ENCODE measurements at regions not wholly inside any gene's neighbourhood (a gene's known extent, or its start where the extent isn't known, plus 50 kb on each side); places are given as distances from the start of the nearest gene placed in this dataset.
A peak's percentile ranks its signal among the peaks of the same experiment; 100 is the strongest.

DNA sequence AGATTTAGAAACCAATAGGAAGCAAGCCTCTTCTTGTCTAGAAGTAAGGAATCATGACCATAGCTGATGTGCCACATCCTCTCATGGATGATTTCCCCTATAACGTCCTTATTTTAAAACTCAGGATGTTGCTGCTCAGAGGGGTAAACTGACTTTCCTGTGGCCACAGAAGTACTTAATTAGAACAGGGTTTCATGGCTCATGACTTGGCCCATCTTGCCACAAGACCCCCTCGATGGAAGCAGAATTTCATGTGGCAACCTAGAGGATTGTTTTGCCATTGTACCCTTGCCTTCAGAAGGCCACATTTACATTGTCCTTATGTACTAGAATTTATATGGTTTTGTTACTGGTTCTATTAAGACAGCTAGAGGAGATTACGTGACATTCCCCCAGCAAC is 173.5 kb upstream of the PELI2 start:
- DNase-seq: no peak

DNA sequence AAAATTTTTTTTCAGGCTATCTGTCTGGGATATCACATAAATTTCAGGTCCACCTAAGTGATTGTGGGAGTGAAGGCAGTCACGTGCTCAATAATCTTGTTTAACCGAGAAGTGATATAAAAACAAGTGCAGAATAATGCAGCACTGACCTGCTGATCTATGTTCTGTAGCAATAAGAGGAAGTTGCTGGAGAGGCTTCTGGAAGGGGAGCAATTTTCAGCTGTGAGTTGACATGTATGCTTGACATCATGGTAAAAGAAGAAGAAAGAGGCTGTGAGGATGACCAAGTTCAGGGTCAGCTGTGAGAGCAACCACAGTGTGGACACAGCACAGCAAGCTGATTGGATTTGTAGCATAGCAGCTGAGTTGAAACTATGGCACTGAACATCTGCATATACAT is 172.0 kb upstream of the PELI2 start:
- DNase-seq: no peak

DNA sequence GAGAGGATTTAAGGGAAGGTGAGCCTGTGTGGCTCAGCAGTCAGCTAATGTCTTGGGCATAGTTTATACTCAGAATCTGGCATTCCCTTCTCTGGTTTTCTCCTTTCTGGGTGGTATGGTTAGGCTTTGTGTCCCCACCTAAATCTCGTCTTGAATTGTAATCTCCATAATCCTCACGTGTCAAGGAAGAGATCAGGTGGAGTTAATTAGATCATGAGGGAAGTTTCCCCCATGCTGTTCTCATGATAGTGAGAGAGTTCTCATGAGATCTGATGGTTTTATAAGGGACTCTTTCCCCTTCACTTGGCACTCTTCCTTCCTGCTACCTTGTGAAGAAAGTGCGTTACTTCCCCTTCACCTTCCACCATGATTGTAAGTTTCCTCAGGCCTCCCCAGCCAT is 169.8 kb upstream of the PELI2 start:
- no peak for DNase-seq

DNA sequence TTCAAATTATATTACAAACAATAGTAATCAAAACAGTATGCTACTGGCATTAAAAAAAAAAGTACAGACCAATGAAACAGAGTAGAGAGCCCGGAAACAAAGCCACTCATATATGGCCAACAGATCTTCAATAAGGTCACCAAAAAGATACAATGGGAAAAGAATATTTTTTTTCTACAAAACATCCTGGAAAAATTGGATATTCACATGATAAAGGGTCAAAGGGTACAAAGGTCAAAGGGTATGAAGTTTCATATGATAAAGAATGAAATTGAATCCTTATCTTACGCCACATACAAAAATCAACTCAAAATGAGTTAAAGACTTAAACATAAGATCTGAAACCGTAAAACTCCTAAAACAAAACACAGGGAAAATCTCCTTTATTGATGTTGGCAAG is 168.5 kb upstream of the PELI2 start:
- DNase-seq: no peak

DNA sequence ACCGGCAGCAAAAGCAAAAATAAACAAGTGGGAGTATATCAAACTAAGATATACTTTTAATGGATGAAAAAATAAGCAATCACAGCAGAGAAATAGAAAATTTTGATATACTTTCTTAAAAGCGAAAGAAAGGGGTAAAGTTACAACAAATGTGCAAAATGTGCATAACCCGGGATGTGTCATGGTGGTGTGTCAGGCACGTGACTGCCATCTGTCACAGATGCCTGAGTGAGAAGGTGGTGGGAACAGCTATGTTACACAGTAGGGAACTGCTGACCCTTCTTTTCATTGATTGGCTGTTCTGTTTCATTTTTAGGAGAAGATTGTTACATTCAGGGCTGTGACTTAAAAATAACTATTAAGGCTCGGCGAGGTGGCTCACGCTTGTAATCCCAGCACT is 168.1 kb upstream of the PELI2 start:
- DNase-seq: no peak

DNA sequence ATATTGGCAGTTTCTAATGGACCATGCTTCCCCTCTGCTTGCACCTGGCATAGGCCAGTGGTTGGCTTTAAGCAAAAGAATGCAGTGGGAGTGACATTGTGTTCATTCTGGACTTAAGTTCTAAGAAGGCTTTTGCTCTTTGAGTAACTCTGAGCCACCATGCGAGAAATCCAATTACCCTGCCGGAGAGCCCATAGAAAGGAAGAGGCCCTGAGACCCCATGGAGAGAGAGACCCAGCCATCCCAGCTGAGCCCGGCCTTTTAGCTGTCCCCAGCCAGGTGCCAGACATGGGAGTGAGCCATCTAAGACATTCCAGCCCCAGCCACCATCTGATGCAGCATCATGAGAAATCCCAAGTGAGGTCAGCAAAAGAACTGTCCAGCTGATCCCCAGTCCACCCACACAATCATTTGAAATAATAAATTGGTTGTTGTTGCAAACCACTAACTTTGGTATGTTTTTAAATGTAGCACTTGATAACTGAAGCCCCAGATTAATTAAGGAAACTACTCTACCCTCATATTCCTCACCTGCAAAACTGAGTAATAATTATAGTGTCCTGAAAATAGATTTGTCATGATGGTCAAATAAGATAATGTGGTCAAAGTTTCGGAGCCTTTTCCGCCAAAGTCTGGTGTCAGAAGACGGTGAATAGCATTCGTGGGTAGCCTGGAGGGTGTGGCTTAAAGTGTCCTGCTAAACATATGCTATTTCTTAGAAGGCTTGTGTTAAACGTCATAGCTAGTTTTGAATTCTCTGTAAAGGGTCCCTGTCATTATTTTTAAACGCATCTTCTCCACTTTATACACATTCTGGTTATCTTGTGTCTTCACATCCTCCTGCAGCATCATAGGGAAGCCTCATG is 166.6 kb upstream of the PELI2 start:
- DNase-seq: no peak

DNA sequence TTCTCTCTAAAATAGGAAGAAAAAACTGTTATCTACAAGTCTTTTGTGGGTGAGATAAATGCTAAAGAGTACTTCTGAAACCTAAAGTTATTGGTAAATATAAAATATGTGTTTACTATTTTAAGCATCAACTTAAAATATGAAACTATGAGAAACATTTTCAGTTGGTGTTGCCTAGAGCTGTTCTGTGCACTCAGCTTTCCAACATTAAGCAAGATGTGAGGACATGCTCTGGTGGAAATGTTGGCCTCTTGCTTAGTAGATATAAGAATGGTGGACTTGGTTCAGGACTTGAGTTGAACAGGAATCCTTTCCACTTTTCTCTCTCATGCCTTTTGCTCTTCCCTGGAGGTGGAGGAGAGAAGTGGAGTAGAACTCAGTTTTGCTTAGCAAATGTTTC is 164.1 kb upstream of the PELI2 start:
- DNase-seq: no peak

DNA sequence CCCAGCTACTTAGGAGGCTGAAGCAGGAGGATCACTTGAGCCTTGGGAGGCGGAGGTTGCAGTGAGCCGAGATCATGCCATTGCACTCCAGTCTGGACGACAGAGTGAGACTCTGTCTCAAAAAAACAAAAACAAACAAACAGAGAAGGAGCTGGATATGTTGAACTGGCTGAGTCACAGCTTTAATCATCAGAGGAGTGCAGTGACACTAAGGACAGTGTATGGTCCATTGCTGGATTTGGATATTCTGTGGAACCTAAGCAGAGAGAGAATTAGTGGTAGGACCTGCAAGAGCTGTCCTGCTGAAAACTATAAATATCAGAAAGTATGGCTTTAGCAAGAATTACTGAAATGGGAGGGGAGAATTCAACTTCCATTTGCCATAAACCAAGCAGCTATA is 163.0 kb upstream of the PELI2 start:
- DNase-seq: no peak

DNA sequence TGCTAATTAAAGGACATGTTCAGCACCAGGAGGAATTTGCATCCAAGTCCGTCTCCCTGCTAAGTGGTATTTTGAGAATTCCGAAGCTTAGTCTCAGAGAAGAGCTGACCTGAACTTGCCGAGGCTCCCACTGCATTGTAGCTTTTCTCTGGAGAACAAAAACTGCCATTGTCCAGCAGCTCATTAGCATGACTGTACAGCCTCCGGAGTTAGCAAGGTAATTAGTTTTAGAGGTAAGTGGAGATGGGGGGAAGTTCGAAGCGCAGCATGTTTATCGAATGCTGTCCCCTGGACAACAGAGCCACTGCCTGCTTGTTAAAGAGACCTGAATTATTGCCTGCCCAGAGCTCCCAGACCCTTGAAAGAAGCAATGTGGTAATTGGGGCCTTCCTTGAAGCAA is 160.3 kb upstream of the PELI2 start:
- no peak for DNase-seq

DNA sequence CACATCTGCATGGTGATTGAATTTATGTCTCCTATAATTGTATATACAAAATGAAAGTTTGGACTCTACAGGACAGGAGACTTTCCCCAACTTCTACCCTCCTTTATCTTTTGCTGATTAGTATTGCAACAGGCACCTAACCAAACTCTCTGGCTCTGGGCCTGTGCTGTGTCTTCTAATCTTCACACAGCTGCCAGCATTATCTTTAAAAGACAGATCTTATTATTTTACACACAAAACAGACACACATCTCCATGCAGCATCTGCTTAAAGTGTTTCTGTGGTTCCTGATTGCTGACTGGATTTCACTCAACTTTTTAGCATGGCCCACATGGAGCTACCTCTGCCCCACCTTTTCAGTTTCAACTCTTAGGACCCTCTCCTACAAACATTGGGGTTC is 154.9 kb upstream of the PELI2 start:
- no peak for DNase-seq

DNA sequence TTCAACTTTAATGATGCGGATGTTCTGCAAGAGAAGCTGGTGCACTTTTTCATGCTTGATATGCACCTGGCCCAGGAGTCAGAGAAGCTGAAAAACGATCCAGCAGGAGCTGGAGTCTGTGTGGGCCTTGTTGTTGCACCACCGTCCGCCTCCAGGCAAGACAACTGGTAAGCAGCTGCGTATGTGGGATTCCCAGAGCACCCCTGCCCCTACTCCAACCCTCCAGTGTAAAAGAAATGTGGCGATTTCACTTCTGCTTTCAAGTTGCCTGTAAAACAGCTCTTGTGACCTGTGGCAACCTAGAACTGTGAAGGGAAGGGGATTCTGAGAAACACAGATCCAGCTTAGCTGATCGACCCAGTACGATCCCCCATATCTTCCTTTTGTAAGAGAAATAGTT is 154.1 kb upstream of the PELI2 start:
- no peak for DNase-seq

DNA sequence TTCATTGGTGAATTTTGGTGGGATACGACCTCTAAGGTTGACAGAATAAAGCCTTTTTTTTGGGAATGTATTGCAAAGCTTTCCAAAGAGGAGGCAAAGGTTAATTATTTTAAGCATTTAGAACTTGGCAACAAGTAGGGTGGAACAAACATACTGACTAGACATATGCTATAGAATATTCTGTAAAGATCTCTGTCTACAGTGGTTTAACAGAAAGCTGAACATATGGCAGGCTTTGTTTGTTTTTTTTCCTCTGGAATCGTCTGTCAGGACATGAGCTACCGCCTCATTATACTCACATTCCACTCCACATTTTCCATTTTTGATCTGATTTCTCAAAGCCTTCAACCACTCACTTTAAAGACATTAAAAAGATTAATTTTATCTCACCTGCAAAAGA is 153.4 kb upstream of the PELI2 start:
- DNase-seq: peak; percentile 94

DNA sequence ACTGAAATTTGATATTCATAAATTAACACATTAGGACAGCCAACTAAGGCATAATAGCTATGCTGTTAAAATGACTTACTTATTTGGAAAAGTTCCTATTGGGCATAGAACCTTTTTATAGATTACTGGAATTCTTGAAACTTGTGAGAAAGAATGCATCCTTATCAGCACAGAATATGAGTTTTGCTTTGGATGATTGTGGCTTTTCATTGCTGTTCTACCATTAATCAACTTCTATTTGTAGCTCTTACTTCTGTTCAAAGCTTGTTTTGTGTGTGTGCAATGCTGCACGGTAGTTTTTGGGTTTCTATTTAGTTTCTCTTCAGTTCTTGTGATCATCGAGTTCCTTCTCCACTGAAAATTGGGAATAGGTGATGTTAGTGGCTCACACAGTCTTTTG is 152.4 kb upstream of the PELI2 start:
- DNase-seq: no peak

DNA sequence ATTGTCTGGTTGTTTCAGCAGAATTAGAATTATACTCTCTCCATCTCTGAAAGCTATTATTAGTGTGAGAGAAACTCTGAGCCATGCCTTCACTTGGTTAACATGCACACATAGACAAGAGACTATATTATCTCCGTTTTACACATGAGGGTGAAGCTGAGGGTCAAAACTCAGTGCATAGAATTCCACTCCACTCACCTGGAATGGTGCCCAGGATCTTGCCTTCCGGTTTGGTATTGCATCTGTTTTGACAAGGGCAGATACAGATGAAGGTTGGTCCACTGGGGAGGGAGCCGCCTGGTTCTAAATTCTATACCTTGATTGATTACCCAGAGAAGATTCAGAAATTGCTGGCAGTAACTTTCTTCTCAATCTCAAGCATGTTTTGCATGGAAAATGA is 149.5 kb upstream of the PELI2 start:
- no peak for DNase-seq

DNA sequence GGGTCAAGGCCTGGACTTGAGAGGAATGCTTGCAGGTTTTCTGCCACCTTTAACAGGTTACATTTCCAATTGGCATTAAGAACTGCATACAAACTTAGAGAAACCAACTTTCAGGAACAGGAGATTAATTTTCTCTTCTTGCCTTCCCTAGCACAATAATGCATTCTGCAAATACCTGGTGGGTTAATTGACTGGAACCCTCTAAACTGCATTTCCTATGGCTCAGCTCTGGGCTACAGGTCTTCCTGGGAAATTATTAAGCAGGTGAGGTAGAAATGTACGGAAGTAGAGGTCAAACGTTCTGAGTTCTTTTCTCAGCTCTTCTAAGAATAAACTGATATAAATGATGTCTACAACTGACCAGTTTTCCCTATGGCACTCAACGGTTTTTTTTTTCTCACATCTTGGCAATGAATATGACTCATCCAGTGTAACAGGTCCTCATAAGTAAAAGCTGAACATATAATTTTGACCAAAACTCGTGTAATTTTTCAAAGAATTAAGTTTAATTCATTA is 144.9 kb upstream of the PELI2 start:
- DNase-seq: no peak

DNA sequence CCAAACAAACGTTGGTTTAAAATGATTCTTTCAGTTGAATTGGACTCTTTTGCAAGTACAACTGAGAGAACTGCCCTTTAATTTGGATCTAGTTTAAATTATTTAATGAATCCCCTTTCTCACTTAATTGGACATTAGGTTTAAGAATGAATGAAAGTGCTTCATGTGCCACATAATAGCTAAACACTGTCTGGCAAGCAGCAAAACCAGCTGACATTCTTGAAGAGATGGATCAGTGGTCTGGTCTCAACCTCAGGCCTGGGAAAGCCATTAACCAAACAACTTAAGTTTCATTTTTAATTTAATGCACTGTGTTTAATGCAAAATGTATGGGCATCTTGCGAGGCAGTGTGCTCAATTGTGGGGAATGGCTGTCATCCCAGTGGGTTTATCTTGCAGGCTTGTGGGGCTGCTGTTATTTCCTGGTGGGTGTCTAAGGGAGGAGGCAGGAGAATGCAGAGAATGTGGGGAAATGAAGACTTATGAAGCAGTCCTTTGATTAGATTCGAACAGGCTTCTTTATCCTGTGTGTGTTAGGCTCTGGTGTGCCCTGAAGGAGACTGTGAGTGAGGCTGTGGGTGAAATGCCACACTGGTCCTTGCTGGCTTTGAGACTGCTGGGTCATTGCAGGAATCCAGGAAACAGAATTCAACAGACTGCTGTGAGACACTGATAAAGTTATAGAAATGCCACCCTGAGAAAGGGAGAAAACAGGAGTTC is 144.1 kb upstream of the PELI2 start:
- DNase-seq: no peak

DNA sequence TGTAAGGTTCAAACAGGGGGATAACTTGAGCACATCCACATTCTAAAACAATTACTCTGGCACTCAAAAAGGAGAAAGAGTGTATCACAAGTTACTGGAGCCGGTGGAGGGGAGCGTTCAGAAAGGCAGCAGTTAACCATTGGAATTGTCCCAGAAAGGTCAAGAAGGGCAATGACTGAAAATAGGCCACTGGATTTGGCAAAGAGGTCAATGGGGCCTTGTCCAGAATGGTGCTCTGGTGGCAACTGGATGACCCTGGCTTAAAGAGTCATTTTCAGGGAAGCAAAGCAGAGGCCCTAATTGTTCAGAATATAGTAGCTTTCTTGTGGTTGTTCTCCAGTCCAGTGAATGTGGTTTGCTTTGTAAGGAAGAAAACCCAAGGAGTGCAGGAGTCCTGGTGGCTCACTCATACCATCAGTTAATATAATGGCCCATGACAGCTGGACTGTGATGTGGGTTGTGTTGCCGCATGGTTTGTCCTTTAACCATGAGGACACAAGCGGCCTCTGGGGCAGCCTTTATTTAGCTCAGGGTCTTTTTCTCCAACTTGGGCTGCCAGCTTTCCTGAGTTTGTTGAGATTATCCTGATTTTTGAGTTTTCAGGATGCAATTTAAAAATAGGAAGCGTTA is 142.8 kb upstream of the PELI2 start:
- no peak for DNase-seq

DNA sequence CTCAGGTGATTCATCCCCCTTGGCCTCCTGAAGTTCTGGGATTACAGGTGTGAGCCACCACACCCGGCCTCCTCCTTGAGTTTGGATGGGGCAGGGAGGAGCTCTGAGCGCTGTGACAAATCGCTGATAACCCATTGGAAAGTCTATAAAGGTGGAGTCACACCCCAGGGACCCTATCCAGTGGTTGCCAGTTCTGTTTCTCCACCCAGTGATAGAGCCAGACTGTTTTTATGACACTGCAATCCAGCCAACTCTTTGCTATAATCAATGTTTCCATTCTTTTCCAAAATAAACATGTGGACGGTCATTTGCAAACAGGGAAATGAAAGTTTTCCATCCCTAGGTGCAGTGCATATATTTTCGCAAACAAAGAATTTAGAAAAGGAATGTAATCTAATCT is 142.0 kb upstream of the PELI2 start:
- no peak for DNase-seq

DNA sequence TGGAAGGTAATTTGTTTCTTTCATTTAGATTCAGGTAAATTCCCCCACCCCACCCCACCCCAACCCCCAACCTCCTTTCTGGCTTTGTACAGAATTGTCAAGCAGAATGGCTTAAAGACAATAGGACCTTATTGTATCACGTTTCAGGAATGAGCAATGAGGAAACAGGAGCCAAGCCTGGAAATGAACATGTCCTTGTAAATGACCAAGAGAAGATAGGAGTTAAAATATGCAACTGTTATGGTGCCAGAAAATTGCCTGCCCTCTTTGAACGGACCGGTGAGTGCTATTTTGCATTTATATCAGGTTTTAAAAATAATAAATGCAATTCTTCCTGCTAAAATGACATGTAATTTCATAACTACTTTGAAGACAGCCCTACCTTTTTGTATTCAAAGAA is 141.6 kb upstream of the PELI2 start:
- no peak for DNase-seq

DNA sequence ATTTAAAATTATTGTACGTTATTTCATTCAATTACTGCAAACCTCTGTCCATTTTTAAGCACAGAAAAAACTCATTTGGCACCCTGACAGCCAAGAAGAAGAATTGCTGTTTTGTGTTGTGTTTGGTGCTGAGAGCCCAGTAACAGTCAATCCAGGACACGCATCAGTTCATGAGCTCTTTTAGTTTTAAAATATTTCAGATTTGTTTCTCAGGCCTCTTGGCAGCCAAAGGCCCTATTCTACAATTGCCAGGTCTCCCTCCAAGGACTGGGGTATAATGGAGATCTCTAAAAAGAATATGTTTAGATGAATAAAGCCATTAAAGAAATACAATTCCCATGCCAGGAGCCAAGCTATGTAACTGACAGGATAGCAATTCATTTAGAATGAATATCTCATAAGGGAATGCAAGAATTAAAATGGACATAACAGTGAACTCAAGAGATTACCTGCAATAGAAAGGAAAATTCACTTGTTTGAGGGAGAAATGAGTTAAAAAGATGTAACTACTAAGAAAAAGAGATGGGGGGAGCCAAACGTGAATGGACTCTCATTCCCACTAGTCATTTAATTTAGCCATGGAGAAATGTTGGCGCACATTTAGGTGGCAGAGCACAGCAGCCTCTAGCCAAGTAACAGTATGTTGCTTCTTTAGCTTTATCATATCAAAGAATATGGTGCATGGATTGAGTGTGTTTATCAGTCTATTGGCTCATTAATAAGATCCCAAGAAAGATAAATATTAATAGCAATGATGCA is 140.6 kb upstream of the PELI2 start:
- no peak for DNase-seq

DNA sequence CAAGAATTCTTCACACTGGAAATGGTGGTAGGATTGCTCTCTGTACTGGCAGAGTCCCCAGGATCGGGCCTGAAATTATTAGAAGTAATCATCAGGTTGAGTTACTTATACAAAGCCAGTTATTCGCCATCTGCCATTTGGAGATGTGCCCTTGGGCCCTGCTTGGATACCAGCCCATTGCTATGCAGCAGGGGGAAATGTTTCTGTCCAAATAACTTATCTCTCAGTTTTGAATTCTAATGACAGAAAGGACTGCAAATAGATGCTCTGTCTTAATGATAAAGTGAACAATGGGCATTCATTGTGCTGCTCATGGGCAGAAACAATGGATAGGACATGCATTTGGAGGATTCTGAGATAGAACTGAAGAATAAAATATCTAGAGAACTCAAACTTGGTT is 139.1 kb upstream of the PELI2 start:
- peak; percentile 84 for DNase-seq

DNA sequence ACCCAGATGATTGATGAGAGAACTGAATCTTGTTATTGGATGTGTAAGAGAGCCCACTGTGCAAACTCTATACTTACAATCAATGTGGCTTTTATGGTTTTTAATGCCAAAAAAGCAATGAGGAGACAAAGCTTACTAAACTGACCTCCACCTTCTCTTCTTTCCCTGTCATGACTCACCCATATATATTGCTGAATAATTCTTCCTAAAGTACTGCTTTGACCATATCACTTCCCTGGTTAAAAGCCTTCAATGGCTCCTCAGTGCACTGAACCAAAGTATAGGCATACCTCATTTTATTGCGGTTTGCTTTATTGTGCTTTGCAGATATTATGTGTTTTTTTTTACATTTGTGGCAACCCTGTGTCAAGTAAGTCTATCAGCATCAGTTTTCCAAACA is 138.4 kb upstream of the PELI2 start:
- no peak for DNase-seq

DNA sequence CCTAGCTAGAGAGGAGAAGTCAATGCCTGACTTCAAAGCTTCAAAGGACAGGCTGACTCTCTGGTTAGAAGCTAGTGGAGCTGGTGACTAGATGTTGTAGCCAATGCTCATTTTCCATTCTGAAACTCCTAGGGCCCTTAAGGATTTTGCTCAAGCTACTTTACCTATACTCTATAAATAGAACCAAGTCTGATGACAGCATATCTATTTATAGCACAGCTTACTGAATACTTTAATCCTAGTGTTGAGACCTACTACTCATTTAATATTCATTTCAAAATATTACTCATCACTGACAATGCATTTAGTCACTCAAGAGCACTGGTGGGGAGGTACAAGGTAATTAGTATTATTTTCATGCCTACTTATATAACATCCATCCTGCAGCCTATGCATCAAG is 137.2 kb upstream of the PELI2 start:
- no peak for DNase-seq
